H1 (cell line): ENCODE measurements at regions not wholly inside any gene's neighbourhood (a gene's known extent, or its start where the extent isn't known, plus 50 kb on each side); places are given as distances from the start of the nearest gene placed in this dataset.

Source experiments
- CTCF ChIA-PET: fragments of 300-600 bp; sonication (Branson Sonifier 250); formaldehyde crosslinking; loops from one replicate; lab custom pipeline; 2021; ENCODE audit not compliant: partially characterized antibody; lab: Charles Lee
- POLR2A ChIA-PET: fragments of 300-600 bp; sonication (Branson Sonifier 250); formaldehyde crosslinking; loops from one replicate; lab custom pipeline; 2021; ENCODE audit warnings: inconsistent platforms; ENCODE audit not compliant: partially characterized antibody; lab: Charles Lee
- DNase-seq, 2 experiments: peaks; one replicate each; pipeline versions ENCODE4 v3.0.0 to v3.0.0-alpha.2; 2010 to 2022; ENCODE audit warnings: low spot score in 2 of 2, low read depth in 1 of 2, mixed read lengths in 1 of 2
- FAIRE-seq: peaks from 2 replicates; lab custom pipeline; 2011; peaks lifted over from hg19 to GRCh38; lab: Jason Lieb, UNC
- H2AFZ ChIP-seq: 2 replicates; pipeline ENCODE4 v1.8.1; 2012; ENCODE audit warnings: low read length, inconsistent platforms
- H2AK5ac ChIP-seq: 2 replicates; pipeline ENCODE4 v1.6.1; 2013; ENCODE audit warnings: low read depth, low read length
- H2BK120ac ChIP-seq: replicated peaks from 2 replicates; pipeline ENCODE3; 2013; ENCODE audit warnings: low read depth, low read length, inconsistent platforms
- H2BK12ac ChIP-seq: 2 replicates; pipeline ENCODE4 v1.6.1; 2013; ENCODE audit warnings: low read depth, low read length
- H2BK15ac ChIP-seq: 2 replicates; pipeline ENCODE4 v1.6.1; 2013; ENCODE audit warnings: low read length
- H2BK20ac ChIP-seq: 2 replicates; pipeline ENCODE4 v1.6.1; 2013; ENCODE audit warnings: low read length
- H2BK5ac ChIP-seq: 2 replicates; pipeline ENCODE4 v1.6.1; 2013; ENCODE audit warnings: low read depth, low read length
- H3K14ac ChIP-seq: 2 replicates; pipeline ENCODE4 v1.6.1; 2013; ENCODE audit warnings: inconsistent platforms; ENCODE audit not compliant: insufficient read length
- H3K18ac ChIP-seq: 2 replicates; pipeline ENCODE4 v1.6.1; 2013; ENCODE audit warnings: low read length; ENCODE audit errors: extremely low read depth
- H3K23ac ChIP-seq: 2 replicates; pipeline ENCODE4 v1.6.1; 2013; ENCODE audit warnings: inconsistent platforms; ENCODE audit not compliant: insufficient read length
- H3K23me2 ChIP-seq: 2 replicates; pipeline ENCODE4 v1.6.1; 2013; ENCODE audit warnings: low read depth, low read length
- H3K27ac ChIP-seq: 2 replicates; pipeline ENCODE4 v1.6.1; 2011; ENCODE audit warnings: low read depth, low read length, inconsistent platforms
- H3K27me3 ChIP-seq, 4 experiments: replicated peaks in 1 of 4; 1 replicate in 1 of 4; 2 replicates in 3 of 4; pipeline versions ENCODE4 v1.6.1 to v1.8.1; 2011 to 2013; ENCODE audit warnings: low read length in 3 of 4, mild to moderate bottlenecking in 3 of 4, inconsistent platforms in 2 of 4, mixed read lengths in 2 of 4, moderate library complexity in 1 of 4; ENCODE audit not compliant: control insufficient read depth in 3 of 4, insufficient read depth in 3 of 4; ENCODE audit errors: extremely low read depth in 1 of 4
- H3K36me3 ChIP-seq, 4 experiments: 2 replicates each; pipeline versions ENCODE4 v1.6.1 to v1.8.1; 2011 to 2013; ENCODE audit warnings: mild to moderate bottlenecking in 4 of 4, low read length in 3 of 4, moderate library complexity in 2 of 4, control low read depth in 1 of 4, inconsistent platforms in 1 of 4; ENCODE audit not compliant: insufficient read depth in 4 of 4, control insufficient read depth in 2 of 4
- H3K4ac ChIP-seq: replicated peaks from 2 replicates; pipeline ENCODE3; 2013; ENCODE audit warnings: low read length, low read depth, mixed read lengths, inconsistent platforms; ENCODE audit not compliant: insufficient read length
- H3K4me1 ChIP-seq, 4 experiments: replicated peaks in 1 of 4; 1 replicate in 1 of 4; 2 replicates in 3 of 4; pipeline versions ENCODE4 v1.6.1 to v1.8.1; 2011 to 2013; ENCODE audit warnings: low read length in 3 of 4, inconsistent platforms in 2 of 4, mixed read lengths in 1 of 4; ENCODE audit not compliant: insufficient read depth in 4 of 4, control insufficient read depth in 3 of 4
- H3K4me2 ChIP-seq, 2 experiments: 2 replicates each; pipeline versions ENCODE4 v1.6.1 to v1.8.1; 2011 to 2013; ENCODE audit warnings: low read depth in 2 of 2, low read length in 2 of 2, control low read depth in 1 of 2, inconsistent platforms in 1 of 2, mild to moderate bottlenecking in 1 of 2; ENCODE audit not compliant: insufficient read depth in 1 of 2
- H3K4me3 ChIP-seq, 4 experiments: fragments of 200-600, 300-600 bp in 1 of 4; sonication (generic), shearing (Covaris generic), sonication (Bioruptor Twin) in 1 of 4; 2 replicates each; pipeline versions ENCODE4 v1.5.1 to v1.8.1; 2011 to 2016; ENCODE audit warnings: low read length in 4 of 4, low read depth in 3 of 4, control low read depth in 2 of 4, inconsistent platforms in 2 of 4, mild to moderate bottlenecking in 2 of 4, mixed read lengths in 1 of 4, moderate library complexity in 1 of 4; ENCODE audit not compliant: insufficient read depth in 2 of 4; ENCODE audit errors: extremely low read depth in 1 of 4
- H3K56ac ChIP-seq: replicated peaks from 2 replicates; pipeline ENCODE3; 2013; ENCODE audit warnings: low read depth, mild to moderate bottlenecking, mixed read lengths, low read length, inconsistent platforms; ENCODE audit not compliant: insufficient read length
- H3K79me1 ChIP-seq: 2 replicates; pipeline ENCODE4 v1.6.1; 2013; ENCODE audit warnings: low read depth, low read length, control low read depth
- H3K79me2 ChIP-seq, 2 experiments: 2 replicates each; pipeline versions ENCODE4 v1.6.1 to v1.8.1; 2012 to 2013; ENCODE audit warnings: low read length in 2 of 2, mild to moderate bottlenecking in 2 of 2, inconsistent platforms in 1 of 2; ENCODE audit not compliant: insufficient read depth in 2 of 2, control insufficient read depth in 1 of 2
- H3K9ac ChIP-seq, 4 experiments: replicated peaks in 1 of 4; 1 replicate in 1 of 4; 2 replicates in 3 of 4; pipeline versions ENCODE4 v1.6.1 to v1.8.1; 2011 to 2013; ENCODE audit warnings: low read depth in 3 of 4, low read length in 3 of 4, control low read depth in 2 of 4, mild to moderate bottlenecking in 2 of 4, moderate library complexity in 2 of 4, inconsistent platforms in 1 of 4; ENCODE audit errors: extremely low read depth in 1 of 4
- H3K9me3 ChIP-seq, 2 experiments: 2 replicates each; pipeline versions ENCODE4 v1.6.1 to v1.8.1; 2012 to 2013; ENCODE audit warnings: mild to moderate bottlenecking in 2 of 2, moderate library complexity in 2 of 2, control low read depth in 1 of 2, inconsistent platforms in 1 of 2, low read depth in 1 of 2, low read length in 1 of 2, mixed read lengths in 1 of 2; ENCODE audit not compliant: insufficient read depth in 2 of 2
- H4K20me1 ChIP-seq, 2 experiments: replicated peaks in 1 of 2; 2 replicates each; pipeline versions ENCODE3 to v1.8.1; 2011 to 2013; ENCODE audit warnings: inconsistent platforms in 2 of 2, low read length in 2 of 2, mild to moderate bottlenecking in 1 of 2; ENCODE audit not compliant: insufficient read depth in 2 of 2, control insufficient read depth in 1 of 2
- H4K5ac ChIP-seq: 2 replicates; pipeline ENCODE4 v1.6.1; 2013; ENCODE audit warnings: low read length, low read depth, mixed read lengths, inconsistent platforms; ENCODE audit not compliant: insufficient read length
- H4K8ac ChIP-seq: 2 replicates; pipeline ENCODE4 v1.8.0; 2013; ENCODE audit warnings: mild to moderate bottlenecking, moderate library complexity, low read length, inconsistent platforms; ENCODE audit not compliant: insufficient read depth; ENCODE audit errors: extremely low read depth
- H4K91ac ChIP-seq: replicated peaks from 2 replicates; pipeline ENCODE3; 2013; ENCODE audit warnings: low read length, mixed read lengths, inconsistent platforms; ENCODE audit not compliant: insufficient read length
- E2F6 ChIP-seq: IDR thresholded peaks from 2 replicates; pipeline ENCODE4 v1.6.1; 2012; ENCODE audit warnings: inconsistent platforms
- HDAC6 ChIP-seq: IDR thresholded peaks from one replicate; pipeline ENCODE4 v1.7.1; 2012; ENCODE audit warnings: low read depth, mild to moderate bottlenecking, inconsistent platforms, low read length, moderate library complexity
- JUN ChIP-seq: IDR thresholded peaks from 2 replicates; pipeline ENCODE4 v1.6.1; 2011; ENCODE audit warnings: low read depth, mild to moderate bottlenecking, improper control_type of control experiment, low read length
- RNF2 ChIP-seq: fragments of 200-900, 300-1000 bp; sonication (generic); IDR thresholded peaks from 2 replicates; pipeline ENCODE4 v1.7.1; 2016; ENCODE audit warnings: borderline replicate concordance, low read depth, mild to moderate bottlenecking, antibody characterized with exemption, low read length; ENCODE audit not compliant: poor library complexity, severe bottlenecking; ENCODE audit errors: missing control alignments
- RXRA ChIP-seq: IDR thresholded peaks from 2 replicates; pipeline ENCODE4 v1.6.1; 2011; ENCODE audit warnings: low read depth, mild to moderate bottlenecking, low read length, moderate library complexity; ENCODE audit not compliant: insufficient read depth
- SIRT6 ChIP-seq: IDR thresholded peaks from one replicate; pipeline ENCODE4 v1.7.1; 2012; ENCODE audit warnings: low read length, inconsistent platforms
- SP4 ChIP-seq: IDR thresholded peaks from 2 replicates; pipeline ENCODE4 v1.6.1; 2012; ENCODE audit warnings: low read length, inconsistent platforms
- TAF1 ChIP-seq: IDR thresholded peaks from 2 replicates; pipeline ENCODE4 v1.6.1; 2011; ENCODE audit warnings: mild to moderate bottlenecking, low read depth, low read length
- WGBS, 2 experiments: shearing (Covaris generic) in 1 of 2; methylation state at CpG; one replicate each; pipeline versions ENCODE4 v1.1.6 to v1.1.7; 2013 to 2015; ENCODE audit warnings: low lambda C conversion rate in 2 of 2, mixed read lengths in 2 of 2, inconsistent platforms in 1 of 2, low coverage in 1 of 2, missing lambda C conversion rate in 1 of 2; ENCODE audit not compliant: insufficient replicate concordance in 2 of 2, insufficient coverage in 1 of 2, insufficient read length in 1 of 2; ENCODE audit errors: extremely low coverage in 1 of 2, missing lambda C conversion rate in 1 of 2; 5-methylcytosine and 5-hydroxymethylcytosine counted together

- POLR2A ChIA-PET, result interaction anchor here (1.5 kb wide), 1 partner anchor 10 kb away, joined by 3 read pairs; no protein-coding TSS in a partner anchor
Measured at GRCh38 chr10:78970261-78970660, 98.5 kb upstream of the ZMIZ1 start.

More at GRCh38 chr10:78970261-78970660, 98.5 kb upstream of the ZMIZ1 start:
- Histone ChIP-seq H3K23me2 (peaks cover 4% of the 10 kb centered on the region; the same call in 1 of the 2 replicates), H2AK5ac (no peak overlapping the region), H4K91ac (no peak overlapping the region), H2AFZ (no peak overlapping the region), H3K23ac (no peak overlapping the region), H3K9ac (no peak overlapping the region), H3K9me3 (no peaks in the 10 kb centered on the region), H2BK12ac (0 out of 2 replicates have a peak overlapping the region, but pooled peaks have one; percentile 5), H3K36me3 (no peaks in the 10 kb centered on the region), H2BK5ac (no peak overlapping the region), H3K14ac (no peak overlapping the region), H3K4ac (no peak overlapping the region), H3K27me3 (peaks cover 0 to 10% (median 1%) of the 10 kb centered on the region in 4 experiments; a peak in 2 of 7 replicates), H4K20me1 (no peaks in the 10 kb centered on the region), H4K5ac (no peak overlapping the region), H3K79me2 (no peaks in the 10 kb centered on the region), H3K79me1 (no peaks in the 10 kb centered on the region), H3K56ac (no peak overlapping the region), H3K27ac (no peak overlapping the region), H4K8ac (no peak overlapping the region; the same call in 1 of the 2 replicates), H3K4me1 (peaks cover 3 to 26% (median 22%) of the 10 kb centered on the region in 4 experiments), H3K18ac (no peak overlapping the region), H2BK120ac (no peak overlapping the region), H3K4me2 (no peak overlapping the region), H2BK20ac (no peak overlapping the region), H2BK15ac (no peak overlapping the region), H3K4me3 (no peak overlapping the region)
- 89% methylated on average over 10 of the region's 10 CpGs; no CpG with 5 or more reads in 1 of the 2 experiments for WGBS, 2 experiments
- TF ChIP-seq SP4 (no peak), SIRT6 (no peak), RNF2 (no peak), TAF1 (no peak), JUN (no peak), RXRA (no peak), HDAC6 (no peak), E2F6 (no peak)
- DNase-seq (no peak), FAIRE-seq (no peak)
- CTCF ChIA-PET, result no interaction called here
